Liver (tissue), 3 donors: ENCODE measurements at regions not wholly inside any gene's neighbourhood (a gene's known extent, or its start where the extent isn't known, plus 50 kb on each side); places are given as distances from the start of the nearest gene placed in this dataset.

Source experiments
- EGR1 ChIP-seq, 2 donors: IDR thresholded peaks; 2 replicates each; pipeline ENCODE4 v1.6.1; 2016 to 2018; ENCODE audit warnings: antibody characterized with exemption in 2 of 2, low read depth in 2 of 2
- JUND ChIP-seq, 2 donors: IDR thresholded peaks; 2 replicates each; pipeline ENCODE4 v1.6.1; 2016; ENCODE audit warnings: antibody characterized with exemption in 2 of 2
- SP1 ChIP-seq: IDR thresholded peaks from 2 replicates; pipeline ENCODE4 v1.6.1; 2018; ENCODE audit warnings: antibody characterized with exemption, mild to moderate bottlenecking
- TF ChIP-seq, protein P1 (sequence below): fragments of 150-350 bp; IDR thresholded peaks from 2 replicates; pipeline ENCODE4 v1.5.1; 2017; ENCODE audit warnings: improper control_type of control experiment, low read depth, low read length; ENCODE audit not compliant: missing input control
- donor health status: healthy.
- donor health status: healthy.

DNA sequence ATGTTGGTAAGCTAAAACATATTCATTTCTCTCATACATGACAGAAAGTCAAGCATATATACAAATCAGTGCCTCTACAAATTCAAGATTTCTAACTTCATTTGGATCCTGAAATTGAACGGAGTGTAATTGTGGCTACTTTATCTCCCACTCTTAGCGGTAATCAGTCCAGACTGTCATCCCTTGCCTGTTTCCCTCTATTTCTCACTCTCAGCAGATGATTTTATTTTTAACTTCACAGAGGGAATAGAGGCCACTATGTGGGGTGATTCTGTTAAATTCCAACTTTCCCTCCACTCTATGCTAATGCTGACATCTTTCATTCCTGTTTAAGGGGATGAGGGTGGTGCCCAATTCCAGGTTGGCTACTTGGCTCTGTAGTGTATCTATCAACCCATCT, 153.8 kb upstream of the KCNN2 start:
- TF ChIP-seq, protein P1, sequence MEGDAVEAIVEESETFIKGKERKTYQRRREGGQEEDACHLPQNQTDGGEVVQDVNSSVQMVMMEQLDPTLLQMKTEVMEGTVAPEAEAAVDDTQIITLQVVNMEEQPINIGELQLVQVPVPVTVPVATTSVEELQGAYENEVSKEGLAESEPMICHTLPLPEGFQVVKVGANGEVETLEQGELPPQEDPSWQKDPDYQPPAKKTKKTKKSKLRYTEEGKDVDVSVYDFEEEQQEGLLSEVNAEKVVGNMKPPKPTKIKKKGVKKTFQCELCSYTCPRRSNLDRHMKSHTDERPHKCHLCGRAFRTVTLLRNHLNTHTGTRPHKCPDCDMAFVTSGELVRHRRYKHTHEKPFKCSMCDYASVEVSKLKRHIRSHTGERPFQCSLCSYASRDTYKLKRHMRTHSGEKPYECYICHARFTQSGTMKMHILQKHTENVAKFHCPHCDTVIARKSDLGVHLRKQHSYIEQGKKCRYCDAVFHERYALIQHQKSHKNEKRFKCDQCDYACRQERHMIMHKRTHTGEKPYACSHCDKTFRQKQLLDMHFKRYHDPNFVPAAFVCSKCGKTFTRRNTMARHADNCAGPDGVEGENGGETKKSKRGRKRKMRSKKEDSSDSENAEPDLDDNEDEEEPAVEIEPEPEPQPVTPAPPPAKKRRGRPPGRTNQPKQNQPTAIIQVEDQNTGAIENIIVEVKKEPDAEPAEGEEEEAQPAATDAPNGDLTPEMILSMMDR: no peak
- TF ChIP-seq SP1 (no peak), JUND (IDR thresholded peaks at IDR 0.05) (no peak), EGR1 (IDR thresholded peaks at IDR 0.05; ENCODE audit: low read depth in 2 of 2) (no peak)
